ENCODE measurements at regions not wholly inside any gene's neighbourhood (a gene's known extent, or its start where the extent isn't known, plus 50 kb on each side); places are given as distances from the start of the nearest gene placed in this dataset.

DNA sequence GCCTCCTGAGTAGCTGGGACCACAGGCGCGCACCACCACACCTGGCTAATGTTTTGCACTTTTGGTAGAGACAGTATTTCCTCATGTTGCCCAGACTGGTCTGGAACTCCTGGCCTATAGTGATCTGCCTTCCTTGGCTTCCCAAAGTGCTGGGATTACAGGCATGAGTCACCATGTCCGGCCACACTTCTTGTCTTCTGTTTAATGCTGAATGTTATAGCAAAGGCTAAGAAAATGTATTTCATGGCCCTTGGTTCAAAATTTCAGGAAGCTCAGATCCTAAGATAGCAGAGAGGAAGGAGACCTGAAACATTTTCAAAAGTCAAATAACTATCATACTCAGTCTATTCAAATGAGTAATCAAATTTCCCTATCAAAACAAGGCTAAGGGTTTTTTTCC, 229.6 kb downstream of the BAMBI start:
- no peak for TF ChIP-seq NR2C2 (IDR thresholded peaks at IDR 0.05; ENCODE audit: borderline replicate concordance, control insufficient read depth, insufficient read length, low read depth)
- TF ChIP-seq KDM1A (IDR thresholded peaks at IDR 0.05; ENCODE audit: borderline replicate concordance) = no peak
- no peak for TF ChIP-seq CTCF (IDR thresholded peaks at IDR 0.05 in 2 of 3, conservative IDR thresholded peaks at IDR 0.05 in 1 of 3; ENCODE audit: control insufficient read depth in 2 of 3, extremely low read depth in 1 of 3, insufficient read depth in 1 of 3, low read depth in 3 of 3, low read length in 3 of 3)
- no peak for TF ChIP-seq ZBTB40 (IDR thresholded peaks at IDR 0.05; ENCODE audit: borderline replicate concordance)

Data from GM12878 (cell line).